Natural killer cell (primary cell): ENCODE measurements at regions not wholly inside any gene's neighbourhood (a gene's known extent, or its start where the extent isn't known, plus 50 kb on each side); places are given as distances from the start of the nearest gene placed in this dataset.

ENCODE experiments used
- ATAC-seq, 3 donors: fragments of 150-1000 bp in 2 of 3; fragments of 200-7000 bp in 1 of 3; cut with Tn5 transposase; 1 replicate in 1 of 3; 2 replicates in 2 of 3; pipeline ENCODE4 v1.10.0; 2021; ENCODE audit warnings: mild to moderate bottlenecking in 2 of 3, moderate library complexity in 2 of 3
- DNase-seq, 2 donors: peaks; one replicate each; pipeline versions ENCODE4 v3.0.0 to v3.0.0-alpha.2; 2013 to 2021; ENCODE audit warnings: mixed read lengths in 1 of 2
- H3K27ac ChIP-seq: one replicate; pipeline ENCODE4 v1.5.1; 2013; ENCODE audit warnings: mild to moderate bottlenecking, low read length
- H3K27me3 ChIP-seq: one replicate; pipeline ENCODE4 v1.6.1; 2013; ENCODE audit warnings: low read length; ENCODE audit not compliant: control insufficient read depth, insufficient read depth
- H3K36me3 ChIP-seq: one replicate; pipeline ENCODE4 v1.6.1; 2013; ENCODE audit warnings: low read length; ENCODE audit not compliant: control insufficient read depth, insufficient read depth
- H3K4me1 ChIP-seq: one replicate; pipeline ENCODE4 v1.6.1; 2013; ENCODE audit warnings: low read length; ENCODE audit not compliant: control insufficient read depth, insufficient read depth
- H3K4me3 ChIP-seq: one replicate; pipeline ENCODE4 v1.5.1; 2013; ENCODE audit warnings: low read length
- H3K9me3 ChIP-seq: one replicate; pipeline ENCODE4 v1.6.1; 2013; ENCODE audit warnings: low read length; ENCODE audit not compliant: control insufficient read depth, insufficient read depth
- H3K27ac Mint-ChIP-seq, 2 donors: one replicate each; pipeline ENCODE4 v1.8.0; 2022; ENCODE audit warnings: mild to moderate bottlenecking in 2 of 2, mixed read lengths in 2 of 2, moderate library complexity in 1 of 2
- H3K27me3 Mint-ChIP-seq, 2 donors: one replicate each; pipeline ENCODE4 v1.8.0; 2022; ENCODE audit warnings: low read depth in 2 of 2, mixed read lengths in 2 of 2
- H3K36me3 Mint-ChIP-seq: one replicate; pipeline ENCODE4 v1.8.0; 2022; ENCODE audit warnings: mixed read lengths
- H3K4me1 Mint-ChIP-seq, 2 donors: one replicate each; pipeline ENCODE4 v1.8.0; 2022; ENCODE audit warnings: mixed read lengths in 2 of 2
- H3K4me3 Mint-ChIP-seq: one replicate; pipeline ENCODE4 v1.8.0; 2022; ENCODE audit warnings: mild to moderate bottlenecking, moderate library complexity, mixed read lengths
- H3K9me3 Mint-ChIP-seq, 2 donors: one replicate each; pipeline ENCODE4 v1.8.0; 2022; ENCODE audit warnings: mixed read lengths in 2 of 2
- WGBS: methylation state at CpG from one replicate; pipeline ENCODE4 v1.1.7; 2013; ENCODE audit warnings: missing lambda C conversion rate; ENCODE audit not compliant: insufficient coverage; 5-methylcytosine and 5-hydroxymethylcytosine counted together
- intact Hi-C: fragments of 100-400 bp; cut with micrococcal nuclease; formaldehyde crosslinking; loops from one replicate; pipeline ENCODE4 v1.14.2; 2022
- TF ChIP-seq, protein P1 (sequence below): fragments of 200-600 bp; IDR thresholded peaks from one replicate; pipeline ENCODE4 v1.8.0; 2022; ENCODE audit warnings: antibody characterized with exemption

DNA sequence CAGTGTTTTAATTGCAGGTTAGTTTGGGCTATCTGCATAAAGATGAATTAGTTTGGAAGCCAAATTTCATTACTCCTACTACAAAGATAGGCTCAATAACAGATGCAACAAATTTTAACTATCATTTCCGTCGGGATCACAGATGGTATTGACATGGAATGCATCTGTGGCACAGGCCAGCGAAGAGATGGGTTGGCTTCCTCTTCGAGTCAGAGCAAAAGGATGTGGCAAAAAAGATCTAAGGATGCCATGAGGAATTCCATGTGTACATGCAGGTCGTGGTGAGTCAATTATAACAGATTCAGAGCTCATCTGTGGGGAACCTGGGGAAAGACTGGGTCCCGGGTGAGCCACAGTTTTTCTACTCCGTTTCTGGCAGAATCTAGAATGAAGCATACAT, 83.0 kb upstream of the CITED2 start:
- TF ChIP-seq, protein P1, sequence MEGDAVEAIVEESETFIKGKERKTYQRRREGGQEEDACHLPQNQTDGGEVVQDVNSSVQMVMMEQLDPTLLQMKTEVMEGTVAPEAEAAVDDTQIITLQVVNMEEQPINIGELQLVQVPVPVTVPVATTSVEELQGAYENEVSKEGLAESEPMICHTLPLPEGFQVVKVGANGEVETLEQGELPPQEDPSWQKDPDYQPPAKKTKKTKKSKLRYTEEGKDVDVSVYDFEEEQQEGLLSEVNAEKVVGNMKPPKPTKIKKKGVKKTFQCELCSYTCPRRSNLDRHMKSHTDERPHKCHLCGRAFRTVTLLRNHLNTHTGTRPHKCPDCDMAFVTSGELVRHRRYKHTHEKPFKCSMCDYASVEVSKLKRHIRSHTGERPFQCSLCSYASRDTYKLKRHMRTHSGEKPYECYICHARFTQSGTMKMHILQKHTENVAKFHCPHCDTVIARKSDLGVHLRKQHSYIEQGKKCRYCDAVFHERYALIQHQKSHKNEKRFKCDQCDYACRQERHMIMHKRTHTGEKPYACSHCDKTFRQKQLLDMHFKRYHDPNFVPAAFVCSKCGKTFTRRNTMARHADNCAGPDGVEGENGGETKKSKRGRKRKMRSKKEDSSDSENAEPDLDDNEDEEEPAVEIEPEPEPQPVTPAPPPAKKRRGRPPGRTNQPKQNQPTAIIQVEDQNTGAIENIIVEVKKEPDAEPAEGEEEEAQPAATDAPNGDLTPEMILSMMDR = no peak
- DNase-seq = no peak
- 92% methylated on average over 7 of the region's 7 CpGs for WGBS
- Mint-ChIP-seq H3K27me3 (no peaks in the 10 kb centered on the region), H3K36me3 (no peaks in the 10 kb centered on the region), H3K4me3 (no peak overlapping the region), H3K4me1 (no peaks in the 10 kb centered on the region), H3K9me3 (no peaks in the 10 kb centered on the region), H3K27ac (no peak overlapping the region)
- no peaks in the 10 kb centered on the region for H3K36me3 ChIP-seq
- no peak overlapping the region for H3K4me3 ChIP-seq
- H3K27ac ChIP-seq = no peak overlapping the region
- H3K27me3 ChIP-seq = no peaks in the 10 kb centered on the region
- no peaks in the 10 kb centered on the region for H3K9me3 ChIP-seq
- ATAC-seq = no peak
- H3K4me1 ChIP-seq = no peaks in the 10 kb centered on the region
- intact Hi-C loops = no loop called here

GRCh38 chr6:139452148-139452876, 77.9 kb upstream of the CITED2 start:
- Histone ChIP-seq H3K36me3 (no peaks in the 10 kb centered on the region), H3K9me3 (no peaks in the 10 kb centered on the region), H3K27ac (no peak overlapping the region), H3K27me3 (no peaks in the 10 kb centered on the region), H3K4me1 (no peaks in the 10 kb centered on the region), H3K4me3 (no peak overlapping the region)
- no peak overlapping the region for H3K27ac Mint-ChIP-seq
- TF ChIP-seq, protein P1 = no peak
- 87% methylated on average over 2 of the region's 2 CpGs for WGBS
- ATAC-seq (no peak), DNase-seq (no peak)
- no peaks in the 10 kb centered on the region for H3K4me1 Mint-ChIP-seq
- H3K4me3 Mint-ChIP-seq = no peak overlapping the region
- H3K9me3 Mint-ChIP-seq = no peaks in the 10 kb centered on the region
- intact Hi-C loops = no loop called here
- H3K36me3 Mint-ChIP-seq = no peaks in the 10 kb centered on the region
- H3K27me3 Mint-ChIP-seq = no peaks in the 10 kb centered on the region

GRCh38 chr6:139449611-139450000, 75.2 kb upstream of the CITED2 start:
- Histone ChIP-seq H3K4me3 (no peak overlapping the region), H3K27me3 (no peaks in the 10 kb centered on the region), H3K27ac (no peak overlapping the region), H3K36me3 (no peaks in the 10 kb centered on the region), H3K9me3 (no peaks in the 10 kb centered on the region), H3K4me1 (no peaks in the 10 kb centered on the region)
- intact Hi-C loops = no loop called here
- Mint-ChIP-seq H3K27ac (no peak overlapping the region), H3K36me3 (no peaks in the 10 kb centered on the region), H3K4me3 (no peak overlapping the region), H3K4me1 (no peaks in the 10 kb centered on the region), H3K9me3 (no peaks in the 10 kb centered on the region), H3K27me3 (no peaks in the 10 kb centered on the region)
- ATAC-seq (no peak), DNase-seq (no peak)
- TF ChIP-seq, protein P1 = no peak

DNA sequence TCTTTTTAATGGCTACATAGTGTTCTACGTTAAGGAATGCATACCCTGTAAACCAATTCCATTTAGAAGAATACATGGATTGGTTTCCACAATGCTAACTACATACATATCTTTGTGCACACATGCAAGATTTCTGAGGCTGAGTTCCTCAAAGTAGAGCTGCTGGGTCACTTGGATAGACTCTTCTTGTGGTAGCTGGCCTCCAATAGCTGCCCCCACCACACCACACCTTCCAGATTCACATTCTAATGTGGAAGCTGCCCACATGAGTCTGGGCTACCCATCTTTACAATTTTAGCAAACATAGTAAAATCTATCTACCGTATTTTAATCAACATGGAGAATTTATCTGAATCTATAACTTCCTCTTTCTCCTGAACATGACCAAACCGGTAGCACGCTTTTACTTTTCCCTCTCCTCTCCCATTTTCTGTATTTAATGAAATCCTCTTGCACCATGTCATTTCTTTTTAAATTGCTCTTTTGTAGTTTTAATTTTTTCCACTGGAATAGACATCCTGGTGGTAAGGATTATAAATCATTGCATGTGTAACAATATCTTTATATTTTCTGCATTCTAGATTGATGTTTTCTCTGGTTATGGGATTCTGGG, 74.7 kb upstream of the CITED2 start:
- no peak overlapping the region for H3K27ac ChIP-seq
- H3K27me3 ChIP-seq = no peaks in the 10 kb centered on the region
- DNase-seq (no peak), ATAC-seq (no peak)
- TF ChIP-seq, protein P1 = no peak
- no peaks in the 10 kb centered on the region for H3K36me3 ChIP-seq
- WGBS = 61% methylated on average over 3 of the region's 4 CpGs
- no peak overlapping the region for H3K27ac Mint-ChIP-seq
- no peaks in the 10 kb centered on the region for H3K4me1 Mint-ChIP-seq
- H3K4me1 ChIP-seq = no peaks in the 10 kb centered on the region
- H3K4me3 Mint-ChIP-seq = no peak overlapping the region
- intact Hi-C loops = no loop called here
- no peaks in the 10 kb centered on the region for H3K9me3 Mint-ChIP-seq
- H3K27me3 Mint-ChIP-seq = no peaks in the 10 kb centered on the region
- H3K4me3 ChIP-seq = no peak overlapping the region
- H3K9me3 ChIP-seq = no peaks in the 10 kb centered on the region
- H3K36me3 Mint-ChIP-seq = no peaks in the 10 kb centered on the region
